Right forelimb (tissue), 1 donor: ENCODE measurements at regions not wholly inside any gene's neighbourhood (a gene's known extent, or its start where the extent isn't known, plus 50 kb on each side); places are given as distances from the start of the nearest gene placed in this dataset.

Source experiments
- DNase-seq: peaks from one replicate; pipeline ENCODE4 v3.0.0-alpha.2; 2018

GRCh38 chr2:18464913-18465312 lies 95.5 kb downstream of the RDH14 start:
- DNase-seq = no peak

DNA sequence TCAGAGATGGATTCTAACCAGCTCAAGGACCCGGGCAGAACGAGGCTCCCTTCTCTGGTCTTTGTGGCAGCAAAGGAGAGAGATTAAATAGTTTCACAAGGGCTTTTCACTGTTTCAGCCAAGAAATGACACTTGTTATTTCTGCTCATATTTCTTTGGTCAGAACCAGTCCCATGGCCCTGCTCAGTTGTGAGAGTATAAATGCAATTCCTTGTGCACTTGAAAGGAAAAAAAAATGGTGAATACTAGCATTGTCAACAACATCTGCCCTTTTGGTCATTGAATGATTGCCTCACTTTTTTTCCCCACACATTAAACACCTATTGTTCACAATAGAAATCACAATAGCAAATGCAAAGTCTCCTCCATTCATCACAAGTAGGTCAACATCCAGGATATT lies 104.4 kb downstream of the RDH14 start:
- no peak for DNase-seq

DNA sequence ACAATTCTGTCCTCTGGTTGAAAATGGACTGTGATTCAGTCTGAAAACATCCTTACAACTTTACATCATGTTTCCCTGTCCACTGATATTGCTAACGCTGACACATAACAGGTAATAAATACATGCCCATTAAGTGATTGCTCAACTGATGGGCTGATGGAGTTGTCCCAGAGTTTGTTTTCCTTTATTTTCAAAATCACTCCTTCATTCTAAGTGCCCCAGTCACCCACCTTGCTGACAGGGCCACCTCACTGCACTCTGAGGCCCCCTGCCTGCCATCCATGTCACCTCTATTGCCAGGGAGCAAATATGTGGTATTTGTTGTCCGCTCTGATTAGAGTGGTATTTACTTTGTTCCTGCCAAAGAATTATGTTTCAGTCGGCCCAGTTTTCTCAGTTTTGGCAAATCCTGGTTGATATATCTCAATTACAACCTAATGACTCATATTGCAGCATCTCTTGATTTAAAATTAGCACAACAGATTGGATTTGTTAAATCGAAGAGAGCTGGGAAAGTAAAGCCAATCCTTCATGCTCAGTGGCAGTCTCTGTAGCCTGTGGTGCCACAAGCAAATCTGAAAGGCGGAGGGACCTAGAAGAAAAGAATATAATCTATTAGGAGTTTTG lies 105.1 kb downstream of the RDH14 start:
- no peak for DNase-seq

DNA sequence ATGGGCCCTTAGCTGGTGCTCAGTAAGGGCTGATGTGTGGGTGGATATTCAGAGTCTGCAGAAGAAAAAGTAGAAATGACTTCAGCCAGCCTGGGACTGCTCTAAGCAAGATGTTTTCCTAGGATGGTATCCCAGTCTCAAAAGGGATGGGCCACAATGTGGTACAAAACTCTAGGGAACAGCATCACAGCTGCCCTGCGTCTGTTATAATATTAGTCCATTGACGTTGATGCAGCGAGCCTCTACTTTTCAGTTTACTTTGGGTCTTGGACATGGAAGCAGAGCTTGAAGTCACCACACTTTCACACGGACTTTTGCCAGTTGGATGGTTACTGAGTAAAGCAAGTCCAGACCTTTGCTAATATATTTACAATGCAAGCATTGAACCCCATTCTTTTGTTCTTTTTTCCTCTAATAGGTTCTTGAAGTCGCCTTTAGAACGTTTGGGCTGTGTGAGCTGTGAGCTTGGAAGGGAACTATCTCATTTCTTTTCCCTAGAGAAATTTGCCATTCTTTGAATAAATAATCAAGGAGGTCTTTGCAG lies 105.7 kb downstream of the RDH14 start:
- no peak for DNase-seq

DNA sequence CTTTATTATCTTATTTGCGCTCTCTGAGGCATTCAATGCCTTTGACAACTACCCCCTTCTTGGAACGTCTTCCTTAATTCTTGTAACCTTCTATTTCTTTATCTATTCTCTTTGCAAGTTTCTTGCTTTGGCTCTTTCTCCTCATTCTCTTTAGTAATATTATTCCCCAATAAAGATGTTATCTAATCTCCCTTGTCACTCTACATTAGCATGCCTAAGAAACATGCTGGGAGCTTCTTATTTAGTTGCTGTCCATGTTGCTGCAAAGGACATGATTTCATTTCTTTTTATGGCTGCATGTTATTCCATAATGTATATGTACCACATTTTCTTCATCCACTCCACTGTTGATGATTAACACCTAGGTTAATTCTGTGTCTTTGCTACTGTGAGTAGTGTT lies 113.7 kb downstream of the RDH14 start:
- no peak for DNase-seq

DNA sequence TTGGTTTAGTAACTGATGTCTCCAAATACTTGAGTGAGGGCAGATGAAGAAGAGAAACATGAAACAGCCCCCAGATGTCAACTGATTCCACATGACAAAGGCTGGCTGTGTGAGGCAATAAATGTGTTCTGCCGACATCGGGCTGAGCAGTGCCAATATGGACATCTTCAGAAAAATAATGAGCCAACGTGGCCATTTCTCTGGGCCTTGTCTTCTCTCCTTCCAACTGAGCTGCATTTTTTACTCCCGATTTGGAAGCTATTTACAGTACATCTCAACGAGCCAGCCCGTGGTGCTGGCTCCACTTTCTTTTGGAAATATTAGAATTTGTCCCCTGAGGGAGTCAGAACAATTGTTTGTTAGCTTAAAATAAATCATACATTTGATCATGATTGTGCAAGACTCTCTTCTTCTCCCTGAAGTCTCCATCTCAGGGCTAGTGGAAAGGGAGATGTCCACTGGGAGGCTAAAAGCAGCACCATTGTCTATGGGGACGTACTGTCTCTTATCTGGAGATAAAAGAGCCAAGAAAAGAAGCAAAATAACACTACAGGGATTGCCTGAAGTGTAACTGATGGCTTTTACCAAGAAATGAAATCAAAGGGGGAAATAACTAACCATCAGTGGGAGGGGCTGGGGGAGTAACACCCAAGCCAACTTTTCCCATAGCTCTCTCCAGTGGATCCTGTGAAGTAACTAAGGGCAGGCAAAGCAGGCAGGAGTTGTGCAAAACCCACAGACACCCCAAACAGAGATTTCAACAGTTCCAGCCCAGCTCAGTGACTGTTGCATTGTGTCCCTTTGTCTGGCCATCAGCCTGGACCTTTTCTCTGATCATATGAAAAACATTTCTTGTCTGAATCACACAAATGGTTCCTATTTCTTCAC lies 114.8 kb downstream of the RDH14 start:
- DNase-seq = no peak

DNA sequence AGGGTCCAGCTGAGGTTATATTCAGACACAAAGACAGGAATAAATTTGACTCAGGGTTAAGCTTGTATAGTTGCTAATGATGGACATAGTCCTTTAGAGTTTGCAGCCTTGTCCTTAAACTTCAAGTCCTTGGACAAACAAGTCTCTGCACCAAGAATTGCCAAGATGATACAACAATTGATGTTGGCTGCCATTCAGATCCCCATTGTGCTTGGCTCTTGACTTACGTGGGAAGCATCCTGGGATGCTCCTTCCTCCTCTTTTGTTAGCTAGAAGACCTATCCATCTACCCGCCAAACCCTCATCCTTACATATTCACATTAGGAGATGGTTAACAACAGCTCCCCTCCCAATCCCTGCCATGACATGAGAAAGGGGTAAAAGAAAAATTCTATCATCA lies 115.6 kb downstream of the RDH14 start:
- DNase-seq = no peak

- DNase-seq = no peak
These were observed 118.9 kb downstream of the RDH14 start for GRCh38 chr2:18441583-18441982.

DNA sequence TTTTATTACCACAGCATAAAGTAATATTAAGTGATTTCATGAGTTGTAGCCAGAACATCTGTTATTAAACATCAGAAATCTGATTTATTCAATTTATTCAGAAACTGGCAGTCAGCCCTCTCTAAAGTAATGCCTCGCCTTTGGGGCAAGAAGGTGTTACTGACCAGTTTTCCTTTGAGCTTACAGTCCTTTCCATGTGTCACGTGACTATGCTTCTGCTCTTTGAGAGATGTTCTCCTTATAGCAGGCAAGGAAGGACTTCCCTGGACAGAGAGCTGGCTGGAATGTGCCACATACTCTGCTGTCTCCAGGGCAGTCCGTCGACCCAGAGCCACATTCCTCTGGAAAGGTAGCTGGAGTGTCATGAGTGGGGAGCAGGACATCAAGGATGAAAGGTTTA lies 119.7 kb downstream of the RDH14 start:
- no peak for DNase-seq

DNA sequence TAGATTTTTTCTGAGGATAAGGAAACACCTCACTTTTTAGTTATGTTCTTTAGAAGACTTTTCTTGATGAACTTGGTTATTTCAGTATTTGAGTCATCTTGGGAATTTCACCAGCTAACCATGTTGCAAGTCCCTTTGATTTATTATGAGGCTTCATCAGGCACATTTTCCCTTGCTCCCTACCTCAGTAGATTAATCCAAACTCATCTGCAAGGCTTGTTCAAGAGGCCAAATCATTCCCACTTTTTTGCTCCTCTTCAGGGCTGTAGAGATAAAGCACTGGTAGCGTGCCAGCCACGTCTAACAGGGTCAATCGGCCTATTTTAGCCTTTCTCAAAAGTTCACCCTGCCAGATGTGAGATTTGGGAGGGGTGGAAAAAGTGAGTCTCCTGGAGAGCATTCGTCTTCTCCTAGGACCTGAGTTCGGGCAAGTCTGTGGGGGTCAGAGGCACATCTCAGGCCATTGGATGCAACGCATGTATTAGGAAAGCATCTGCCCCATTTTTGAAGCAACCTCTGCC lies 120.3 kb downstream of the RDH14 start:
- no peak for DNase-seq

- DNase-seq = no peak
These were observed 120.7 kb downstream of the RDH14 start for GRCh38 chr2:18439716-18440115.

GRCh38 chr2:18437909-18438308 lies 122.5 kb downstream of the RDH14 start:
- no peak for DNase-seq

- peak; percentile 64 for DNase-seq
These were observed 123.9 kb downstream of the RDH14 start for GRCh38 chr2:18436503-18437005.

GRCh38 chr2:18435426-18436037 lies 124.9 kb downstream of the RDH14 start:
- no peak for DNase-seq

DNA sequence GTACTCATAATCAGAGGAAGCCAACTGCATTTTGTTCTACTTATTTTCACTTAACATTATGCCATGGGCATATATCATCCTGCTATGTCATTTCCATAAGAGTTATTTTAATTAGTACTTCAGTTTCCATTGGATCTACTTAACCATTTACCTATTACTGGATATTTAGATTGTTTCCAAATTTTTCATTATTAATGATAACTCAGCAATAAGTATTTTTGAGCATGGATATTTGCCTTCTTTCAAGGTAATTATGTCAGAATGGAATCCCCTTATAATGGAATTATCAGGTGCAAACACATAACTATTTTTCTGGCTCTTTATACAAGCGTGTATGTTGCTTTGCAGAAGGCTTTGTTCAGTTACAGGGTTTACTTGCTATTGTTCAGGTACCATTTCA lies 126.6 kb downstream of the RDH14 start:
- no peak for DNase-seq

DNA sequence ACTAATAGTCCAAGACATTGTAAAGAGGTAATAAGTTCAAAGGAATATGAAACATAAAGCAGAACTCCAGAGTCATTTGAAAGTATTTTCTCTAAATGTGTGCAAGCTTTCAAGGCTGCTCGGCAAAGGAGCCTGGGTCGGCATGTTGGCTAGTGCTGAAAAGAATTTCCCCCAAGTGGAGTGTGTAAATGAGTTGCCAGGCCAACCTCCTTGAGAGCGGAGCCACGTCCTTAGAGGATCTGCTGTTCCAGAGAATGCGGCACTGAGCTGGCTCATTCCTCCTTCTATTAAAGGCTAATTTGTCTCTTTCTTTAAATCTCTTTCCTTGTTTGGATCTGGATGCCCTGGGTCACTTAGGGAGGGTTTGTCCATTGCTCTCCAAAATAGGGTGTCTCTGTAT lies 127.5 kb downstream of the RDH14 start:
- no peak for DNase-seq

DNA sequence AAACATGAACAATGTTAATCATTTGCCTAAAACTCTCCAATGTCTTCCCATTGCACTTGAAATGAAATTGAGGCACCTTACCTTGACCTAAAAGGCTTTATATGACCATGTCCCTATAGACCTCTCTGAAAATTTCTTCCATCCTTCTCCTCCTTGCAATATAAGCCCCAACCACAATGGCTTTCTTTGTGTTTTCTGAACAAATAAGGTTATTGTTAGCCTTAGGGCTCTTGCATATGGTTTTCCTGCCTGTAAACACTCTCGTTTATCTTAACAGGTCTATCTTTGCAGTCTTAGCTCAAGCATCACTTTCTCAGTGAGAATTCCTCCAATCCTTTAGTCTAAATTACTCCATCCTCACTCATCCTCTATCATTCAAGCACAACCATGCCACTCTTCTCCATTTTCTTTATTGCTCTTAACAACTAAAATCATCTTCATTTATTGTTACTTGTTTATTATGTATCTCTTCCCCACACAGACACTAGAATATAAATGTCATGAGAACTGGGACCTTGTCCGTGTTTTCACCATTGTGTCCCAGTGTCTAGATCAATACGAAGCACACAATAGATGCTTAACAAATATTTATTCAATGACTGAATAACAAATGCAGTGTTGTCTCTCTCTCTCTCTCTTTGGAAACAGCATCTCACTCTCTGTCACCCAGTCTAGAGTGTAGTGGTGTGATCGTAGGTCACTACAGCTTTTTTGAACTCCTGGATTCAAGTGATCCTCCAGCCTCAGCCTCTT lies 129.3 kb downstream of the RDH14 start:
- no peak for DNase-seq

DNA sequence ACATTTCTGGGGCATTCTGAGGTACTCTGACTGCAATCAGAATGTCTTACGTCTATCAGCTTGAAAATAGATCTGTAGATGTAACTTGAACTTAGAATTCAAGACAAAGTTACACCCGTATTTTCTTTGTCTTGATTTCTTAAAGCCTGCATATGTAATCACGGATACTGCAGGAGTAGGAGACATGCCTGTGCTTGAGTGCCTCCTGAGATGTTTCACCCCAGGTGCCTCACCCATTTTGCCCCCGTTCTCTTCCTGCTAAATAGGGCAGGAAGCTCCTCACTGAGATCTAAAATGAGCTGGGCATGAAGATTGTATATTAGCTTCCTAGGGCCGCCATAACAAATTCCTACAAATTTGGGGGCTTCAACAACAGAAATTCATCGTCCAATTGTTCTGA lies 131.9 kb downstream of the RDH14 start:
- DNase-seq = no peak

GRCh38 chr2:18427762-18428161 lies 132.7 kb downstream of the RDH14 start:
- no peak for DNase-seq

GRCh38 chr2:18426174-18426573 lies 134.3 kb downstream of the RDH14 start:
- no peak for DNase-seq

DNA sequence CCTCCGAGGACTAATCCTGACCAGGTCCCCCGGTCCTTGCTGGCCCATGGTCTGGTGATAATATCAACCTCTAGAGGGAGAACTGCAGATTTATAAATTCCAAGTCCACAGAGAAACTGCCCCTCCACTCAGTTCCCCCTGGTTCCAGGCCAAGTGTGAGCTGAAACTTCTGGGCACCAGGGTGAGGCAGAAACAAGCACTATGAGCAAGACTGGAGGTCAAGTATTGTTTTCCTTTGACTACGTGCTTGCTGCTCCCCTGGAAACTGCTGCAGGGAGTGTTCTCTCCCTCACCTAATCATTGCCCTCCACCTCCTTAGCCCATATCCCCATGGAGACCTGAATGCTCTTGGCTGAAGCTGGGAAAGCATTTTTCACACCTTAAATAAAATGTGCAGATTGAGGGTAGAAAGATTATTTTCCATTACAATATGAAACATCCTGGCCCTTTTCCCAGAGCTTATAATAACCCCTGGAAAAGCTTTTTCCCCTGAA lies 135.2 kb downstream of the RDH14 start:
- DNase-seq = no peak

- DNase-seq = no peak
These were observed 136.8 kb downstream of the RDH14 start for GRCh38 chr2:18423636-18424035.
